Fibroblast of lung (primary cell): ENCODE measurements at regions not wholly inside any gene's neighbourhood (a gene's known extent, or its start where the extent isn't known, plus 50 kb on each side); places are given as distances from the start of the nearest gene placed in this dataset.

Experiments
- DNase-seq, 2 donors: peaks; one replicate each; pipeline versions ENCODE4 v3.0.0 to v3.0.0-alpha.2; 2010; ENCODE audit warnings: low read depth in 2 of 2
- H2AFZ ChIP-seq: 2 replicates; pipeline ENCODE4 v1.5.1; 2012; ENCODE audit warnings: low read length, control low read depth, inconsistent platforms
- H3K27ac ChIP-seq: 2 replicates; pipeline ENCODE4 v1.5.1; 2011; ENCODE audit warnings: low read length, control low read depth; ENCODE audit not compliant: insufficient read depth
- H3K27me3 ChIP-seq: 2 replicates; pipeline ENCODE4 v1.5.1; 2011; ENCODE audit warnings: mild to moderate bottlenecking, low read length; ENCODE audit not compliant: control insufficient read depth, insufficient read depth
- H3K36me3 ChIP-seq: 2 replicates; pipeline ENCODE4 v1.5.1; 2011; ENCODE audit warnings: low read length; ENCODE audit not compliant: control insufficient read depth, insufficient read depth
- H3K4me1 ChIP-seq: 2 replicates; pipeline ENCODE4 v1.5.1; 2011; ENCODE audit warnings: low read length; ENCODE audit not compliant: control insufficient read depth, insufficient read depth; ENCODE audit errors: extremely low read depth
- H3K4me2 ChIP-seq: 2 replicates; pipeline ENCODE4 v1.5.1; 2011; ENCODE audit warnings: low read length, control low read depth; ENCODE audit not compliant: insufficient read depth; ENCODE audit errors: extremely low read depth
- H3K4me3 ChIP-seq, 4 experiments: fragments of 200-600 bp in 1 of 4; sonication (generic) in 1 of 4; replicated peaks in 1 of 4; 2 replicates each; pipeline ENCODE4 v1.5.1; 2011 to 2016; ENCODE audit warnings: low read length in 4 of 4, low read depth in 3 of 4, mild to moderate bottlenecking in 3 of 4, control low read depth in 2 of 4, inconsistent platforms in 1 of 4, mixed read lengths in 1 of 4; ENCODE audit not compliant: insufficient read depth in 1 of 4; ENCODE audit errors: control extremely low read depth in 1 of 4
- H3K79me2 ChIP-seq: 2 replicates; pipeline ENCODE4 v1.5.1; 2012; ENCODE audit warnings: mild to moderate bottlenecking, low read length, inconsistent platforms; ENCODE audit not compliant: control insufficient read depth, insufficient read depth
- H3K9ac ChIP-seq: 2 replicates; pipeline ENCODE4 v1.5.1; 2011; ENCODE audit warnings: mild to moderate bottlenecking, low read length, control low read depth; ENCODE audit not compliant: insufficient read depth
- H3K9me3 ChIP-seq: 2 replicates; pipeline ENCODE4 v1.5.1; 2012; ENCODE audit warnings: low read depth, low read length; ENCODE audit not compliant: control insufficient read depth, insufficient read depth
- H4K20me1 ChIP-seq: 2 replicates; pipeline ENCODE4 v1.5.1; 2011; ENCODE audit warnings: low read length; ENCODE audit not compliant: control insufficient read depth, insufficient read depth; ENCODE audit errors: extremely low read depth
- EZH2 ChIP-seq: IDR thresholded peaks from 2 replicates; pipeline ENCODE4 v1.5.1; 2012; ENCODE audit warnings: low read length, control low read depth, mild to moderate bottlenecking; ENCODE audit errors: missing control alignments
- TF ChIP-seq, protein P1 (sequence below), 2 donors: IDR thresholded peaks in 1 of 2; conservative IDR thresholded peaks in 1 of 2; 1 replicate in 1 of 2; 2 replicates in 1 of 2; pipeline ENCODE4 v1.5.1; 2011 to 2012; ENCODE audit warnings: low read length in 2 of 2, control low read depth in 1 of 2, inconsistent platforms in 1 of 2, low read depth in 1 of 2, mild to moderate bottlenecking in 1 of 2

DNA sequence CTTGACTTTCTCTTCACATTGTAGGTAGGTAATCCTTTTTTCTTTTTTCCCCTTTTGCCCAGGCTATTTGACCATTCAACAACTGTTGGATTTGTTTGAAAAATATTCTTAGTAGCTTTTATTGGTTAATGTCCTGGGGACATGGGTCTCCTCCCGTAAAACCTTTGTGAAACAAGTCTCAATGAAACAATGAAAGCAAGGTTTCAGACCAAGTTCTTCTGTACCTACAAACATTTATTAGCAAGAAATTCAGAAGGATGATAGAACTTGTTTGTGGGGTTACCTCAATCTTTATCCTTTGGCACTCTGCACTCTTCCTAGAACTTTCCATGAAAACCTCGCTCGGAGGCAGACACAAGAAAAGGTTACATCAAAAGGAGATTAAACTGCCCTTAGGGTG is 190.7 kb upstream of the ANK2 start:
- Histone ChIP-seq H3K4me2 (no peak overlapping the region), H3K4me3 (no peak overlapping the region), H4K20me1 (no peaks in the 10 kb centered on the region), H2AFZ (no peak overlapping the region), H3K27ac (no peak overlapping the region), H3K27me3 (no peaks in the 10 kb centered on the region), H3K79me2 (no peaks in the 10 kb centered on the region), H3K9ac (no peak overlapping the region), H3K36me3 (no peaks in the 10 kb centered on the region), H3K4me1 (no peaks in the 10 kb centered on the region), H3K9me3 (no peaks in the 10 kb centered on the region)
- no peak for DNase-seq
- TF ChIP-seq, protein P1, sequence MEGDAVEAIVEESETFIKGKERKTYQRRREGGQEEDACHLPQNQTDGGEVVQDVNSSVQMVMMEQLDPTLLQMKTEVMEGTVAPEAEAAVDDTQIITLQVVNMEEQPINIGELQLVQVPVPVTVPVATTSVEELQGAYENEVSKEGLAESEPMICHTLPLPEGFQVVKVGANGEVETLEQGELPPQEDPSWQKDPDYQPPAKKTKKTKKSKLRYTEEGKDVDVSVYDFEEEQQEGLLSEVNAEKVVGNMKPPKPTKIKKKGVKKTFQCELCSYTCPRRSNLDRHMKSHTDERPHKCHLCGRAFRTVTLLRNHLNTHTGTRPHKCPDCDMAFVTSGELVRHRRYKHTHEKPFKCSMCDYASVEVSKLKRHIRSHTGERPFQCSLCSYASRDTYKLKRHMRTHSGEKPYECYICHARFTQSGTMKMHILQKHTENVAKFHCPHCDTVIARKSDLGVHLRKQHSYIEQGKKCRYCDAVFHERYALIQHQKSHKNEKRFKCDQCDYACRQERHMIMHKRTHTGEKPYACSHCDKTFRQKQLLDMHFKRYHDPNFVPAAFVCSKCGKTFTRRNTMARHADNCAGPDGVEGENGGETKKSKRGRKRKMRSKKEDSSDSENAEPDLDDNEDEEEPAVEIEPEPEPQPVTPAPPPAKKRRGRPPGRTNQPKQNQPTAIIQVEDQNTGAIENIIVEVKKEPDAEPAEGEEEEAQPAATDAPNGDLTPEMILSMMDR (conservative IDR thresholded peaks at IDR 0.05 in 1 of 2, IDR thresholded peaks at IDR 0.05 in 1 of 2; ENCODE audit: low read depth in 1 of 2, low read length in 2 of 2), result no peak
- TF ChIP-seq EZH2, result no peak

GRCh38 chr4:112859456-112860184 is 189.8 kb upstream of the ANK2 start:
- H3K4me2 ChIP-seq, result no peak overlapping the region
- no peaks in the 10 kb centered on the region for H4K20me1 ChIP-seq
- no peak for TF ChIP-seq EZH2
- TF ChIP-seq, protein P1 (conservative IDR thresholded peaks at IDR 0.05 in 1 of 2, IDR thresholded peaks at IDR 0.05 in 1 of 2; ENCODE audit: low read depth in 1 of 2, low read length in 2 of 2), result no peak
- no peaks in the 10 kb centered on the region for H3K79me2 ChIP-seq
- no peaks in the 10 kb centered on the region for H3K36me3 ChIP-seq
- no peak overlapping the region for H2AFZ ChIP-seq
- no peaks in the 10 kb centered on the region for H3K9me3 ChIP-seq
- H3K27ac ChIP-seq, result no peak overlapping the region
- H3K9ac ChIP-seq, result no peak overlapping the region
- no peak for DNase-seq
- no peaks in the 10 kb centered on the region for H3K27me3 ChIP-seq
- no peak overlapping the region for H3K4me3 ChIP-seq
- H3K4me1 ChIP-seq, result no peaks in the 10 kb centered on the region

DNA sequence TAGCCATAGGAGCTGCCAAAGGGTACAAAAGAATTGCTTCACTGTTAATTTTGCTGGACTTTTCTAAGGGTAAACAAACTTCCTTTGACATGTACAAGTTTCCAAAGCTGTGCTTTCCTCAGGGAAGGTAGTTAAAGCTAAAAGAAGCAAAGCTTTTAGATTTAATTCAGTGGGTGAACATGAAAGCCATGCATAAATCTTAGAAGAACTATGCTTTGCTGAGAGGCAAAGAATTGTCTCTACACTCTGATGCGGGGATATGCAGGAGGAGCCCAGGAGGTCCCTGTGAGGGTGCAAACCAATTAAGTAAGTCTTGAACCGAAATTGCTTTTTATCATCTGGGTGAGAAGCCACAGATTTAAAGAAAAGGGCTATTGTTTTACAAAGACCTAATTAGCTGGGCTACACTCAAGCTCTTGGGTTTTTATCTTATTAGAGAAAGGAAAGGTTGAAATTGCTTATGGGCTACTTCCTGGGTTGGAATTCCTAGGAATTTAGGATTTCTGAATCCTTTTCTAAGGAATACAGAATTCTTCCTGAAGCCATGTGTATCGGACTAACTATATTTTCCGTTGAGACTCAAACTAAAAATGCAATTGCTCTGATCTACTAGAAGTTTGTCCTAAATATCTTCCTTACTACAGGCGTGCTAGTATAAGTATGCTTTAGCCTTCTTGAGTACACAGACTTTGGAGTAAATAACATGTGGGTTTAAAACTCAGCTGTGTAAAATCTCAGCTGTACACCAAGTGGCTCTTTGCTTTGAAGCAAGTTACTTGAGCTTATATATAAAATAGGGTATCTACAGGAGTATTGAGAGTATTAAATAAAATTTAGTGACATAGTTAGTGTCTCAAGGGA is 188.4 kb upstream of the ANK2 start:
- TF ChIP-seq EZH2, result no peak

More for the DNA sequence above, 188.4 kb upstream of the ANK2 start:
- no peaks in the 10 kb centered on the region for H4K20me1 ChIP-seq
- H2AFZ ChIP-seq, result no peak overlapping the region
- no peak overlapping the region for H3K4me3 ChIP-seq
- no peaks in the 10 kb centered on the region for H3K9me3 ChIP-seq
- H3K4me1 ChIP-seq, result no peaks in the 10 kb centered on the region
- H3K79me2 ChIP-seq, result no peaks in the 10 kb centered on the region
- no peak for DNase-seq
- no peak overlapping the region for H3K9ac ChIP-seq
- H3K4me2 ChIP-seq, result no peak overlapping the region
- H3K36me3 ChIP-seq, result no peaks in the 10 kb centered on the region
- no peak overlapping the region for H3K27ac ChIP-seq
- H3K27me3 ChIP-seq, result no peaks in the 10 kb centered on the region
